ENCODE measurements at regions not wholly inside any gene's neighbourhood (a gene's known extent, or its start where the extent isn't known, plus 50 kb on each side); places are given as distances from the start of the nearest gene placed in this dataset.

DNA sequence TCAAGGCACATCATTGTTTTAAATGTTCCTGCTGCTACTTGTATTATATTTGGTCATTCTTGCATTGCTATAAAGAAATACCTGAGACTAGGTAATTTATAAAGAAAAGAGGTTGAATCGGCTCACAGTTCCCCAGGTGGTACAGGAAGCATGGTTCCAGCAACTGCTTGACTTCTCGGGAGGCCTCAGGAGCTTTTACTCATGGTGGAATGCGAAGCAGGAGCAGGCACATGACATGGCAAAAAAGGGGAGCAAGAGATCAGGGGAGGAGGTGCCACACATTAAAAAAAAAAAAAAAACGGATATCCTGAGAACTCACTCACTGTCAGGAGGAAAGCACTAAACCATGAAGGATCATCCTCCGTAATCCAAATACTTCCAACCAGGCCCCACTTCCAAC is 286.9 kb upstream of the PLSCR5 start:
- H3K4ac ChIP-seq (ENCODE audit: low read depth, low read length): no peak overlapping the region
- no peak overlapping the region for H3K14ac ChIP-seq (ENCODE audit: low read length)

DNA sequence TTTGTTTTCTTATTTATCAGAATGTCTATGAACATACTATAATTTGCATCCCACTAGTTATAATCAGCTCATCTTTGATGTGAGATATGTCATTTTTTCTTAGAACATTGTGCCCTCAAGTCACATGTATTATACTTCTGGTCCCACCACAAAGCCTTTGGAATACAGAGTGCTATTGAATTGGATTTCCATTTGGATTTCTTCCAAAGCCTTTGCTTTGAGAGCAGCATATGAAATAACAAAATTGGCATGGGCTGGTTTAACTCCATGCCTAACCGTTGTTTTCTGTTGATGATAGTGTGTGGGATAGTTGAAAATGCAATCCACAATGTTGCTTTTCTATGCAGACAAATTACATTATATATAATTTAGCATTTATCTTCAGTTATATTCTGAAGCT is 284.5 kb upstream of the PLSCR5 start:
- Histone ChIP-seq H3K9ac (ENCODE audit: low read length) (no peak overlapping the region), H4K91ac (ENCODE audit: low read depth, low read length) (no peak overlapping the region), H3K4me3 (ENCODE audit: low read depth, low read length) (no peak overlapping the region), H3K27ac (ENCODE audit: low read depth, low read length) (no peak overlapping the region), H2AFZ (ENCODE audit: insufficient read depth, low read length, poor library complexity) (no peak overlapping the region), H4K12ac (ENCODE audit: low read depth, low read length) (no peak overlapping the region), H2AK5ac (ENCODE audit: low read length) (no peak overlapping the region), H2BK12ac (ENCODE audit: low read length) (no peak overlapping the region), H3K23ac (ENCODE audit: low read length) (no peak overlapping the region), H3K18ac (ENCODE audit: low read length) (no peak overlapping the region), H3K4me2 (ENCODE audit: low read length) (no peak overlapping the region), H3K9me3 (ENCODE audit: insufficient read depth, low read depth, low read length) (no peaks in the 10 kb centered on the region), H4K8ac (ENCODE audit: low read depth, low read length) (no peak overlapping the region), H3K79me2 (ENCODE audit: control insufficient read depth, insufficient read depth, low read length, poor library complexity) (no peaks in the 10 kb centered on the region), H3K4me1 (ENCODE audit: control insufficient read depth in 1 of 2, insufficient read depth in 2 of 2, low read length in 2 of 2) (no peaks in the 10 kb centered on the region), H2BK120ac (ENCODE audit: insufficient read depth, low read length, poor library complexity) (no peak overlapping the region), H3K79me1 (ENCODE audit: low read length) (no peaks in the 10 kb centered on the region), H3K36me3 (ENCODE audit: control insufficient read depth in 1 of 2, insufficient read depth in 2 of 2, low read length in 2 of 2) (no peaks in the 10 kb centered on the region), H3K27me3 (ENCODE audit: insufficient read depth, low read length) (no peaks in the 10 kb centered on the region), H3K14ac (ENCODE audit: low read length) (no peak overlapping the region), H3K4ac (ENCODE audit: low read depth, low read length) (no peak overlapping the region), H2BK5ac (ENCODE audit: low read depth, low read length, poor library complexity) (no peak overlapping the region)
- WGBS (ENCODE audit: extremely low coverage, insufficient coverage, insufficient read length): no CpG with 5 or more reads among the region's 1 CpG
- no peak for DNase-seq

More for the DNA sequence above, 286.9 kb upstream of the PLSCR5 start:
- Histone ChIP-seq H2BK120ac (ENCODE audit: insufficient read depth, low read length, poor library complexity) (no peak overlapping the region), H3K27me3 (ENCODE audit: insufficient read depth, low read length) (no peaks in the 10 kb centered on the region), H3K4me2 (ENCODE audit: low read length) (no peak overlapping the region), H3K4me3 (ENCODE audit: low read depth, low read length) (no peak overlapping the region), H3K27ac (ENCODE audit: low read depth, low read length) (no peak overlapping the region), H2BK5ac (ENCODE audit: low read depth, low read length, poor library complexity) (no peak overlapping the region), H4K91ac (ENCODE audit: low read depth, low read length) (no peak overlapping the region), H2AK5ac (ENCODE audit: low read length) (no peak overlapping the region), H3K4me1 (ENCODE audit: control insufficient read depth in 1 of 2, insufficient read depth in 2 of 2, low read length in 2 of 2) (no peaks in the 10 kb centered on the region), H4K8ac (ENCODE audit: low read depth, low read length) (no peak overlapping the region), H3K79me1 (ENCODE audit: low read length) (no peaks in the 10 kb centered on the region), H3K9ac (ENCODE audit: low read length) (no peak overlapping the region), H3K79me2 (ENCODE audit: control insufficient read depth, insufficient read depth, low read length, poor library complexity) (no peaks in the 10 kb centered on the region), H2BK12ac (ENCODE audit: low read length) (no peak overlapping the region), H3K9me3 (ENCODE audit: insufficient read depth, low read depth, low read length) (no peaks in the 10 kb centered on the region), H3K23ac (ENCODE audit: low read length) (no peak overlapping the region), H4K12ac (ENCODE audit: low read depth, low read length) (no peak overlapping the region), H2AFZ (ENCODE audit: insufficient read depth, low read length, poor library complexity) (no peak overlapping the region), H3K18ac (ENCODE audit: low read length) (no peak overlapping the region), H3K36me3 (ENCODE audit: control insufficient read depth in 1 of 2, insufficient read depth in 2 of 2, low read length in 2 of 2) (no peaks in the 10 kb centered on the region)
- WGBS (ENCODE audit: extremely low coverage, insufficient coverage, insufficient read length): no CpG with 5 or more reads among the region's 5 CpGs
- no peak for DNase-seq

DNA sequence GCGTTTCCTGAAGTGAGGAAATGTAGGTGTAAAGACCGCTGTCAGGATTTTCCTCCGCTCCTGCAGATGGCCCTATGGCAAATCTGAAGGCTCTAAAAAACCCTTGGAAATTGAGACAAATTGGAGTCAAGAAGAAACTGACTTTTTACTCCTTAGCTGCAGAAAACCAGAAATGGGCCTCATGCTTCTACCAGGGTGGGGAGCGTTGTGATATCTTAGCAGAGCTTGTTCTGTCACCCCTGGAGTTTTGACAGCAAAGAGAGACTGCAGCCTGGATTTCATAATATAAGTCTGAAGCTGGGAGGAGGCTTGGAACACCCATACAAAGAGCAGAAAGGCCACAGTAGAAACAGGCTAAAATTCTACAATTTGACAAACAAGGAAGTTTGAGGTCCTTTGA is 283.0 kb upstream of the PLSCR5 start:
- Histone ChIP-seq H3K36me3 (ENCODE audit: control insufficient read depth in 1 of 2, insufficient read depth in 2 of 2, low read length in 2 of 2) (no peaks in the 10 kb centered on the region), H3K79me2 (ENCODE audit: control insufficient read depth, insufficient read depth, low read length, poor library complexity) (no peaks in the 10 kb centered on the region), H2BK120ac (ENCODE audit: insufficient read depth, low read length, poor library complexity) (no peak overlapping the region), H3K9me3 (ENCODE audit: insufficient read depth, low read depth, low read length) (no peaks in the 10 kb centered on the region), H3K14ac (ENCODE audit: low read length) (no peak overlapping the region), H2BK12ac (ENCODE audit: low read length) (no peak overlapping the region), H3K4me1 (ENCODE audit: control insufficient read depth in 1 of 2, insufficient read depth in 2 of 2, low read length in 2 of 2) (no peaks in the 10 kb centered on the region), H2BK5ac (ENCODE audit: low read depth, low read length, poor library complexity) (no peak overlapping the region), H4K91ac (ENCODE audit: low read depth, low read length) (no peak overlapping the region), H2AK5ac (ENCODE audit: low read length) (no peak overlapping the region), H3K4ac (ENCODE audit: low read depth, low read length) (no peak overlapping the region), H3K4me3 (ENCODE audit: low read depth, low read length) (no peak overlapping the region), H3K9ac (ENCODE audit: low read length) (no peak overlapping the region), H3K4me2 (ENCODE audit: low read length) (no peak overlapping the region), H3K27ac (ENCODE audit: low read depth, low read length) (no peak overlapping the region), H3K23ac (ENCODE audit: low read length) (no peak overlapping the region), H4K8ac (ENCODE audit: low read depth, low read length) (no peak overlapping the region), H3K79me1 (ENCODE audit: low read length) (no peaks in the 10 kb centered on the region), H3K18ac (ENCODE audit: low read length) (no peak overlapping the region), H3K27me3 (ENCODE audit: insufficient read depth, low read length) (no peaks in the 10 kb centered on the region), H4K12ac (ENCODE audit: low read depth, low read length) (no peak overlapping the region), H2AFZ (ENCODE audit: insufficient read depth, low read length, poor library complexity) (no peak overlapping the region)
- no peak for DNase-seq
- WGBS (ENCODE audit: extremely low coverage, insufficient coverage, insufficient read length): no CpG with 5 or more reads among the region's 4 CpGs

DNA sequence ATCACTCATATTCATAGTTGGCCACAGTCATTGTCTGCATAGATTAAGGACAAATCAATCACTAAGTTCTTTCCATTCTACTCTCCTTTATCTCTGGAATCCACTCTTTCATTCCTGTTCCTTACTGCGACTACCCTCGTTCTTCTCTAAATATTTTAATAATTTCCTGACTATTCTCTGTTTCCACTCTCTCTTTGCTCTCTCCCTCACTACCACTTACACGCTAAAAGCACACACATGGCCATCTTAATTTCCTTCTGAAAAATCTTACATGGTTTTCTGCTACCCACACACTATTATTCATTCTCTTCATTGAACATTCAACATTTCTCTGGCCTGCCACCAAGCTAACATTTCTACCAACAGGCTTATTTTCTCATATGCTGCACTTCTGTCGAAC is 279.6 kb upstream of the PLSCR5 start:
- Histone ChIP-seq H4K8ac (ENCODE audit: low read depth, low read length) (no peak overlapping the region), H2BK12ac (ENCODE audit: low read length) (no peak overlapping the region), H2BK120ac (ENCODE audit: insufficient read depth, low read length, poor library complexity) (no peak overlapping the region), H3K79me1 (ENCODE audit: low read length) (no peaks in the 10 kb centered on the region), H3K9me3 (ENCODE audit: insufficient read depth, low read depth, low read length) (no peaks in the 10 kb centered on the region), H4K91ac (ENCODE audit: low read depth, low read length) (no peak overlapping the region), H3K14ac (ENCODE audit: low read length) (no peak overlapping the region), H3K36me3 (ENCODE audit: control insufficient read depth in 1 of 2, insufficient read depth in 2 of 2, low read length in 2 of 2) (no peaks in the 10 kb centered on the region), H3K23ac (ENCODE audit: low read length) (no peak overlapping the region), H3K4me3 (ENCODE audit: low read depth, low read length) (no peak overlapping the region), H3K79me2 (ENCODE audit: control insufficient read depth, insufficient read depth, low read length, poor library complexity) (no peaks in the 10 kb centered on the region), H2AK5ac (ENCODE audit: low read length) (no peak overlapping the region), H3K4ac (ENCODE audit: low read depth, low read length) (no peak overlapping the region), H3K9ac (ENCODE audit: low read length) (no peak overlapping the region), H4K12ac (ENCODE audit: low read depth, low read length) (no peak overlapping the region), H3K27me3 (ENCODE audit: insufficient read depth, low read length) (no peaks in the 10 kb centered on the region), H3K4me2 (ENCODE audit: low read length) (no peak overlapping the region), H3K4me1 (ENCODE audit: control insufficient read depth in 1 of 2, insufficient read depth in 2 of 2, low read length in 2 of 2) (no peaks in the 10 kb centered on the region), H3K18ac (ENCODE audit: low read length) (no peak overlapping the region), H2BK5ac (ENCODE audit: low read depth, low read length, poor library complexity) (no peak overlapping the region), H2AFZ (ENCODE audit: insufficient read depth, low read length, poor library complexity) (no peak overlapping the region), H3K27ac (ENCODE audit: low read depth, low read length) (no peak overlapping the region)
- no peak for DNase-seq
- WGBS (ENCODE audit: extremely low coverage, insufficient coverage, insufficient read length): no CpG with 5 or more reads among the region's 4 CpGs
